GM18508 (cell line): ENCODE measurements at regions not wholly inside any gene's neighbourhood (a gene's known extent, or its start where the extent isn't known, plus 50 kb on each side); places are given as distances from the start of the nearest gene placed in this dataset.
A peak's percentile ranks its signal among the peaks of the same experiment; 100 is the strongest.
"Not testable (repeated sequence)": the region's sequence is repeated elsewhere in the genome, so short reads cannot be mapped to it uniquely, and the experiment has no call there.

Experiments used
- ATAC-seq: cut with Tn5 transposase; IDR thresholded peaks from one replicate; pipeline ENCODE4 v1.9.1; 2021; ENCODE audit warnings: moderate number of reproducible peaks; ENCODE audit not compliant: insufficient read depth, unreplicated experiment

- ATAC-seq, result no peak
Measured at GRCh38 chr6:125585470-125585869, 164.0 kb upstream of the HEY2 start.

DNA sequence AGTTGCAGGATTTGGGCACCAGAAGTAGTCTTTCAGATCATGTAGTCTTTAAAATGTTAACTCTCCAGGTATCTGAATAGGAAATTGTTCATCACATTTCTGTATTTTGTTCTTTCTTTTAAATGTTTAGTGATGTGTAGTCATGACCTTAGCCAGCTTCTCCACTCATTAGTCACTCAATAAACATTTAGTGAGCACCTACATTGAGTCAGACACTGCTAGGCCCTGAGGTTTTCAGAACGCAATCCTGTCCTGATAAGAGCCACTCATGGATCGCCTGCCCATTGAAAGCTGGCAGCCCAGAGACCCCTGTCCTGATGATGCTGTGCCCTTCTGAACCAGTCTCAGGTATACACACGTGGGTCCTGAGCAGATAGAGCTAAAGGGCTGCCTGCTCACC is 163.4 kb upstream of the HEY2 start:
- no peak for ATAC-seq

GRCh38 chr6:125586605-125587004 is 162.8 kb upstream of the HEY2 start:
- no peak for ATAC-seq

GRCh38 chr6:125587666-125588632 is 161.5 kb upstream of the HEY2 start:
- no peak for ATAC-seq

- ATAC-seq, result not testable (repeated sequence)
Measured at GRCh38 chr6:125591796-125592195, 157.6 kb upstream of the HEY2 start.

- no peak for ATAC-seq
Measured at GRCh38 chr6:125593746-125594145, 155.7 kb upstream of the HEY2 start.

DNA sequence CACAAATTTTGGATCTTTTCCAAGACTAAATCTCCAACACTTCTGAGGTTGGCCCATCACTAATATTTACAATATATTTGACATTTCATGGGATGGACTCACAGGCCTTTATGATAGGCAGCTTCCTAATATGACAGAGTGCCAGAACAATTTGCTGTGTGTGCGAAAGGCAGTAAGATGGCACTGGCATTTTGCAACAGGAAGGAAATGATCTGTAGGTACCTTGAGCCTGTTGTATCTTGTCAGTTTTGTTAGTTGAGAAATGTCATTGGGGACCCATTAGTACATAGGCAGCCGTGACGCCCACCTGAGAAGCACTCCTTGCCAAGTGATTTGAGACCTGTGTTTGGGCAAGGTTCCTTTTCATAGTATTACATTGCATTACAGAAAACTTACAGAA is 153.4 kb upstream of the HEY2 start:
- no peak for ATAC-seq

DNA sequence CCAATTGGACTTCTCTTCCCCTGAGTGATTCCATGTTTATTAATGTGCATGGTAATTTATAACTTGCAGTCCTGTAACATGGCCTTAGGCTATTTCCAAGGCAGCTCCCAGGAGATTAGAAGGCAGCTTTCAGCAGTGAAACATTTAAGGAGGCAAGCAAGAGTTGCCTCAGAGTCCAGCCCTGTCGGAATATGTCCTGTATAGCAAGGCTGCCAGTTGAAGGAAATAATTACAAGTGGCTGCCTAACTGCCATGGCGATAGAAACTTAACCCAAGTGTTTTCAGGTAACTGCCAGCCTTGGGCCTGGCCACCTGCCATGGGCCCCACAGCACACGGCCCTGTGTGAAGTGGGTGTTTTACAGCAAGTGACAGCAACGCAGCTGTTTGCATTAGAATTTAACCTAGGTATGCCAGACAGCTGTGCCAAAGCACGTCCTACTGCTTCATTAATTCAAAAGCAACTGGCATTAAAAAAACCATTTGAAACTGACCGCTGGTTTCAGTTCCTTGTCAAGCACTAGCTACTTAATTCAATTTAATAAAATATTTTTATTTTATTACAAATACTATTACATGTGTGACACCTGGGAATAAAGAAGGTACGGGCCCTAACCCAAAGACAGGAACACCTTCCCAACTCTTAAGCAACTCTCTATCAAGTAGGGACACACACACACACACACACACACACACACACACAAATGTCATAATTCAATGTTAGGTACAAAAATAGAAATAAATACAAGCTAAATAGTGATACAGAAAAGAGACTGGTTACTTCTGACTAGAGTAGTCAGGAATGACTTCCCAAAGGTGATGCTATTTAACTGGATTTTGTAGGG is 151.8 kb upstream of the HEY2 start:
- ATAC-seq, result peak; percentile 64

DNA sequence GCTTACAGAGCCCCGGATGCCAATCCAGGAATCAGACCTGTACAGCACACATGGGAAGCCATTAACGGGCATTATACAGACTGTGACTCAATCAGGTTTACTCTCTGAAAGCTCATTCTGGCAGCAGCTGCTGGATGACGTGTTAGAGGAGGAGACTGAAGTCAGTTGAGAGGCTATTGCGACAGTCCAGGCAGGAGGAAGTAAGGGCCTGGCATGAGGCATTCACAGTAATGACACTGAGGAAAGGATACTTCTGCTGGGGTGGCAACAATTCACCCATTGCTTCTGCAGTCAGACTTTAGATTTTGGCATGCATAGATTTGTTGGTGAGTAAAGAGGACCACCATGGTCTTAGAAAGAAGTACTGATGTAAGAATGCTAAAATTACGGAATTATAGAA is 151.0 kb upstream of the HEY2 start:
- no peak for ATAC-seq

DNA sequence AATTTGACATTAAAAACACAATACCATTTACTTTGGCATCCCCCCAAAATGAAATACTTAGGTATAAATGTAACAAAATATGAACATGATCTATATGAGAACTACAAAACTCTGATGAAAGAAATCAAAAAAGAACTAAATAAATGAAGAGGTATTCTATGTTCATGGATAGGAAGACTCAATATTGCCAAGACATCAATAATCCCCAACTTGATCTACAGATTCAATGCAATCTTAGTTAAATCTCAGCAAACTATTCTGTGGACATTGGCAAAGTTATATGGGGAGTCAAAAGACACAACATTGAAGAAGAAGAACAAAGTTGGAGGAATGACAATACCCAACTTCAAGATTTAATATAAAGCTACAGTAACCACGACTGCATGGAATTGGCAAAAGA is 145.2 kb upstream of the HEY2 start:
- no peak for ATAC-seq

- ATAC-seq, result no peak
Measured at GRCh38 chr6:125611573-125612344, 137.7 kb upstream of the HEY2 start.

DNA sequence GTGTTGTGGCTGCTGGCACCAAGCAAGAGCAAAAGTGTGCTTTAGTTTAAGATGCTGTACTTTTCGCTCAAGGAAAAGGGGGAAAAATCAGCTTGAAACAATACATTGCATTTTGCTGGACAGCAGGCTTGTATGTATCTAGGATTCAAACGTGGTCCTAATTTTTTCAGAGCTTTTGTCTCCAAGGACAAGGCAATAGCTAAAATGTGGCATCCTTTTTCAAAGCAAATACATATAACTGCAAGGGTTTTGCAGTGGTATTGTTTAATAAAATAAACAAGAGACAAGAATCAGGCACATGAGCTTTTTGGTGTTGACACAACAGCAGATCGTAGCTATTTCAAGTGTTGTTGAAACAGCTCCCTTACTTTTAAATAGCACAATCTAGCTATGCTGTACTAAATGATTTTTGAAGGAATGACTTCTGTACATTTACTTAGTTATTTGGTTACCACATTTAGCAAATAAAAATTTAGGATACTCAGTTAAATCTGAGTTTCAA is 137.0 kb upstream of the HEY2 start:
- no peak for ATAC-seq

GRCh38 chr6:125618629-125619028 is 130.8 kb upstream of the HEY2 start:
- ATAC-seq, result no peak

- no peak for ATAC-seq
Measured at GRCh38 chr6:125623085-125623484, 126.3 kb upstream of the HEY2 start.

GRCh38 chr6:125631165-125631564 is 118.3 kb upstream of the HEY2 start:
- ATAC-seq, result no peak

DNA sequence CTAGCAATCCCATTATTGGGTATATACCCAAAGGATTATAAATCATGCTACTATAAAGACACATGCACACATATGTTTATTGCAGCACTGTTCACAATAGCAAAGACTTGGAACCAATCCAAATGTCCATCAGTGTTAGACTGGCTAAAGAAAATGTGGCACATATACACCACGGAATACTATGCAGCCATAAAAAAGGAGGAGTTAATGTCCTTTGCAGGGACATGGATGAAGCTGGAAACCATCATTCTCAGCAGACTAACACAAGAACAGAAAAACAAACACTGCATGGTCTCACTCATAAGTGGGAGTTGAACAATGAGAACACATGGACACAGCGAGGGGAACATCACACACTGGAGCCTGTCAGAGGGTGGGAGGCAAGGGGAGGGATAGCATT is 113.4 kb upstream of the HEY2 start:
- not testable (repeated sequence) for ATAC-seq

GRCh38 chr6:125636671-125637070 is 112.8 kb upstream of the HEY2 start:
- ATAC-seq, result no peak

DNA sequence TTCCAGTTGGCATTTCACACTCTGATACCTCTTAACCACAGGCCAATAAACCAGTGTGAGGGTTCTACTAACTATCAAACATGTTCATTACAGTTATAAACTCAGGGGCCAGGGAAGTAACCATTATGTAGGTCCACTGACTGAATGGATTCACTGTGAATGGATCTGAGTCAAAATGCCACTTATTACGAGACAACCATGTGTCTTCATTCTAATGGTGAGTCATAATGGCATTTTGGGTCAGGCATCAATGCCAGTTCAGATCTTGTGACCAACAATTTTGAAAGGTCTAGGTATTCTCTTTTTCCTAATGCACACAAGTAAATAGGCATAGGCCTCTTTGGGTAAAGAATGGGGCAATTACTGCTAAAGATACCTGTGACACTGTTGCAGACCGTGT is 112.2 kb upstream of the HEY2 start:
- ATAC-seq, result peak; percentile 77

DNA sequence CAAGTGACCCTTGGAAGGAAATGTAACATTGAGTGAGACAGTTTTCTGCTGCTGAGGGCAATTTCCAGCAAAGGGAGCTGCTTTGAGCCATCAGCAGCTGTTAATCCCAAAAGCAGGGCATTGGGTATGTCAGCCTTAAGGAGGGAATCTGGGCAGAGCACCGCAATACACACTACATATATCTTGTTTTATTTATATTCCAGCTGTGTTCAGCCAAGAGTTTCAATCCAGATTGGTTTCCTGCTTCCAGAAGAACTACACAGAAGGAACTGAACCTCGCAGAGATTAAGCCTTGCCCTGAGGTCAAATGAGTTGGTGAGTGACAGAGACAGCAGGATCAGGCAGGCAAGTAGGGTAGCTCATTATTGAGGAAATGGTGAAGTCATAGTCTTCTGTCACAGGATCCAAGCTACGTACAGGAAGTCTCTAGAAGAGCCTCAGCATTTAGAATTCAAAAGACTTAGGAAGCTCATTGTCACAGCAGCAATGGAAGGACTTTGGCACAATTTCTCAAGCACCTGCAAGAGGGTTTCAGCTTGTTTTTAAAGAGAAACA is 109.9 kb upstream of the HEY2 start:
- no peak for ATAC-seq
